Keratinocyte (primary cell): ENCODE measurements at regions not wholly inside any gene's neighbourhood (a gene's known extent, or its start where the extent isn't known, plus 50 kb on each side); places are given as distances from the start of the nearest gene placed in this dataset.

Source experiments
- EZH2 ChIP-seq: IDR thresholded peaks from one replicate; pipeline ENCODE4 v1.6.1; 2012; ENCODE audit warnings: inconsistent platforms, mild to moderate bottlenecking, low read length, moderate library complexity
- TF ChIP-seq, protein P1 (sequence below), 3 experiments: IDR thresholded peaks in 1 of 3; conservative IDR thresholded peaks in 1 of 3; optimal IDR thresholded peaks in 1 of 3; 2 replicates in 2 of 3; 3 replicates in 1 of 3; pipeline versions ENCODE3 to v1.5.1; 2011; ENCODE audit warnings: low read length in 3 of 3, mild to moderate bottlenecking in 3 of 3, moderate library complexity in 2 of 3, control low read depth in 1 of 3, inconsistent platforms in 1 of 3; ENCODE audit not compliant: insufficient read depth in 2 of 3; ENCODE audit errors: extremely low read depth in 1 of 3

GRCh38 chr2:200159829-200160781 is 146.4 kb upstream of the SPATS2L start:
- TF ChIP-seq, protein P1, sequence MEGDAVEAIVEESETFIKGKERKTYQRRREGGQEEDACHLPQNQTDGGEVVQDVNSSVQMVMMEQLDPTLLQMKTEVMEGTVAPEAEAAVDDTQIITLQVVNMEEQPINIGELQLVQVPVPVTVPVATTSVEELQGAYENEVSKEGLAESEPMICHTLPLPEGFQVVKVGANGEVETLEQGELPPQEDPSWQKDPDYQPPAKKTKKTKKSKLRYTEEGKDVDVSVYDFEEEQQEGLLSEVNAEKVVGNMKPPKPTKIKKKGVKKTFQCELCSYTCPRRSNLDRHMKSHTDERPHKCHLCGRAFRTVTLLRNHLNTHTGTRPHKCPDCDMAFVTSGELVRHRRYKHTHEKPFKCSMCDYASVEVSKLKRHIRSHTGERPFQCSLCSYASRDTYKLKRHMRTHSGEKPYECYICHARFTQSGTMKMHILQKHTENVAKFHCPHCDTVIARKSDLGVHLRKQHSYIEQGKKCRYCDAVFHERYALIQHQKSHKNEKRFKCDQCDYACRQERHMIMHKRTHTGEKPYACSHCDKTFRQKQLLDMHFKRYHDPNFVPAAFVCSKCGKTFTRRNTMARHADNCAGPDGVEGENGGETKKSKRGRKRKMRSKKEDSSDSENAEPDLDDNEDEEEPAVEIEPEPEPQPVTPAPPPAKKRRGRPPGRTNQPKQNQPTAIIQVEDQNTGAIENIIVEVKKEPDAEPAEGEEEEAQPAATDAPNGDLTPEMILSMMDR (optimal IDR thresholded peaks at IDR 0.05 in 1 of 3, IDR thresholded peaks at IDR 0.05 in 1 of 3, conservative IDR thresholded peaks at IDR 0.05 in 1 of 3; ENCODE audit: extremely low read depth in 1 of 3, insufficient read depth in 2 of 3, low read length in 3 of 3) = no peak
- no peak for TF ChIP-seq EZH2
